ENCODE measurements at regions not wholly inside any gene's neighbourhood (a gene's known extent, or its start where the extent isn't known, plus 50 kb on each side); places are given as distances from the start of the nearest gene placed in this dataset.

- no peak for DNase-seq (ENCODE audit: low read depth)
These were observed 92.3 kb upstream of the PKDCC start for GRCh38 chr2:41955316-41956043.

DNA sequence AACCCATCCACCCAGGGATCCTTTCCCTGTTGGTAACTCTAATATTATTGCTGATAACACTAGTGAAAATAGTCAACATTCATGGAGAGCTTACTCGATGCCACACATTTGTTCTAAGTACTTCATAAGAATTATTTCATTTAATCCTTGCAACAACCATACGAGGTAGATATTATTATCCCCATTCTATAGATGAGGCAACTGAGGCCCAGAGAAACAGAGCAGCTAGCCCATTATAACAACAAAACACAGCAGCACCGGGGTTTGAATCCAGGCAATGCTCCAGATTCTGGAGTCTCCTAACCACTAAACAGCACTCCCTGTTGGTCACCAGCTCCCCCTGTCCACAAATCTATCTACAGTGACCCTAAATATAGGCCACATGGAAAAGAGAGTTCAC, 90.4 kb upstream of the PKDCC start:
- DNase-seq (ENCODE audit: low read depth): no peak

DNA sequence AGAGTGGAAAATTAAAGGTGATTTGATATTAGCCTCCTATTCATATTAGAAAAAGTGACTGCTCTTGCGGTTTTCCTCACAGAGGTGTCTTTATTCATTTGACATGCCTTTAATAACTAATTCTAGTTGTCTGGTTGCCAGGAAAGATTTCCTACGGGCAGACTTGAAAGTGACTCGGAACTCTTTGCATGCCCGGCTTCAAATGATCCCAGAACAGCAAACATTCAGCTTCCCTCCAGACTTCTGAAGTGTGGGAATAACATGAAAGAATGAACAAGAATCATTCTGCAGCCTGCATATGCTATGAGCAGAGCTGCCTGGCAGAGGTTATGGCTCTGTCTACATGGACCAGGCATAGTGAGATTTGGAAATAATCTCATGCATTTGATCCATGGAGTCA, 89.6 kb upstream of the PKDCC start:
- DNase-seq (ENCODE audit: low read depth): no peak

GRCh38 chr2:41958775-41959174, 89.0 kb upstream of the PKDCC start:
- no peak for DNase-seq (ENCODE audit: low read depth)

GRCh38 chr2:41959760-41960159, 88.1 kb upstream of the PKDCC start:
- no peak for DNase-seq (ENCODE audit: low read depth)

- no peak for DNase-seq (ENCODE audit: low read depth)
These were observed 84.7 kb upstream of the PKDCC start for GRCh38 chr2:41962922-41963622.

DNA sequence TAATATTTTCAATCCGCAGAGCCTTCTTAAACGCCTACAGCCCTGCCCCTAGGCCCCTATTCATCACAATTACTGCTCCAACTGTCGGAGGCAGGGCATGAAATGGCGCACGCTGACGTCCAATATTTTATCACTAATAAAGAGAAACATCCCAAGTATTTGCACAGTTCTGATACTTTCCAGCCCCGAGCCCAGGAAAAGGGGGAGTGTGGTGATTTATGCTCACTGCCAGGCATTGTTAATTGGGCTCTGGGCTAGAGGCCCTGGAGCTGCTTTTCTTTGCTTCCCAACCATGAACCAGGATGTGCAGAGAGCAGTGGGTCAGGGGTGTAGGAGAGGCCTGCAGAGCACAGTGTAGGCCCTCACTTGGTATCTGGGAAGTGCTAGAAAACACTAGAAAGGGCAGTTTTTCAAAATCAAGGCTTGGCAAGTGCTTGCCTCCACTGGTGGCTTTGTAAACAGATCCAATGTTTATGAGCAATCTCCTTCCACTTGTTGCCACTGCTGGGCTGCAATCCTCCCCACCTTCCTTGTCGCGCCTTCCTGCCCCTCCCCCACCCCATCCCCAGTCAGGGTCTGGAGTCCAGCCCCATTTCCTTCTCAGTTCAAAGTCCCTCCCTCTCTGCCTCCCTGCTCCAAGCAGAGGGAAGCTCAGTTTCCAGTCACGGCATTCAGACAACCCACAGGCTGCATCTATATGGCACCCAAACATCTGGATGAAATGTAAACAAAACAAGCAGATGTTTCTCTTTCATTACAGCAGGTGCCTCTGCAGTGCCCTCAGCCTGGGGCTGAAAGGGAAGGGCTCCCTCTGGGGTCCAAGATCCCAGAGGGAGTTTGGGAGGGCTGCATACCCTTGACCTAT, 83.9 kb upstream of the PKDCC start:
- peak; percentile 68 for DNase-seq (ENCODE audit: low read depth)

DNA sequence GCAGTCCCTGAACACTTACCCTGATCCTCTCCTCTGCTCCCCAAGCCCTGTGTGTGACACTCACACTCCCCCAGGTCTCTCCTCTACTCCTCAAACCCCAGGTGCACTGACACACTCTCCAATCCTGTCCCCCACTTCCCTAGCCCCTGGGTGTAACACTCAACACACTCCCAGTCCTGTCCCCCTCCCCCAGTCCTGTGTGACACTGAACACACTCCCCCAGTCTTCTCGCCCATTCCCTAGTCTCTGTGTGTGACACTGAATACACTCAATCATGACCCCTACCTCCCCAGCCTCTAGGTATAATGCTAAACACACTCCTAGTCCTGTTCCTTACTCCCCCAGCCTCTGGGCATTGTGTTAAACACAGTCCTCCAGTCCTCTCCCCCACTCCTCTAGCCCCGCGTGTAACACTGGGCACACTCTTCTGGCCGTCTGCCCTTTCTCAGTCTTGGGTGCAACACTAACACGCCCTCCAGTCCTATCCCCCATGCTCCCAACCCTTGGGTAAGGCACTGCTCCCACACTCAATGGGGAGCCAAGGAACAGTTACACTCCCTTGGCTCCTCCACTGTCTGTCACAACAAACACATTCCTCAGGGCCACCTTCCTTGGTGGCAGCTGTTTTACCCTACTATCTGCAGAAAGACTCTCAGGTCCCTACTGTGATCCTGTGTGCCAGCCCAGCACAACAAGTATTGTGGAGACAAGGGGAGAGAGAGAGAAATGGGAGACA, 82.5 kb upstream of the PKDCC start:
- DNase-seq (ENCODE audit: low read depth): no peak

DNA sequence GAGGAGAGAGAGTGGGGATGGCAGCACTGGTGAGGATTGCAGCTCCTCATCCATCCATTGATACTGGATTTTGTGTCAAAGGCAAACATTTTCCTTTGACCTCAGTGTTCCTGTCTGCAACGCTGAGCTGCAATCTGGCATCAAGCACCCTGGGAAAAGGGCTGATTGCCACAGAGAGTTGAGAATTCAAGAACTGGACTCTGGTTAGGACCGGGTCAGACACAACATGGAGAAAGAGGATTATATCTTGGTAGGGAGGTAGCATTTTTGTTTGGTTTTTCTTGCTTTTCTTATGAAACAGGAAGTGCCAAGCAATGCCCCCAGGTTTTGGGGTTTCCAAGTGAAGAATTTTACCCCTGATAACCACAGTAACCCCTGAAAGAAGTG, 81.9 kb upstream of the PKDCC start:
- peak; percentile 84 for DNase-seq (ENCODE audit: low read depth)

DNA sequence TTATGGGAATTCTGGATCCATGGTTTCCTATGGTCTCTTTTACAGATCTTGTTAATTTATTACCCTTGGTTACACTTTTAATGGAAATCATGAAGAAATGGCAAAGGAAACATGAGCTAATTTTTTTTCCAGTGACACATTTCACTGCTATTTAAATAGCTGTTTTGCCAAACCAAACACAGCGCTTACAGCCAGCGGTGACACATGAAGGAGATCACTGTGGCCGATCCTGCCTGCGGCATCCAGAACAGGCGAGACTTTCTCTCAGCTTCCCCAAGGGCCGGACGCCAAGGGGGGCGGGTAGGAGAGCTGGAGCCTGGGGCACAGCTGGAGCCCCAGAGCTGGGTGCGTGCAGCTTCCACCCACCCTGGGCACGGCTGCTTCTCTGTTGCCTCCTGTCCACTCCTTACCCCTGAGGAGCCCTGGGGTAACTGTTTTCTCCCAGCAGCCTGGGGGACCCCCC, 81.4 kb upstream of the PKDCC start:
- peak; percentile 95 for DNase-seq (ENCODE audit: low read depth)

DNA sequence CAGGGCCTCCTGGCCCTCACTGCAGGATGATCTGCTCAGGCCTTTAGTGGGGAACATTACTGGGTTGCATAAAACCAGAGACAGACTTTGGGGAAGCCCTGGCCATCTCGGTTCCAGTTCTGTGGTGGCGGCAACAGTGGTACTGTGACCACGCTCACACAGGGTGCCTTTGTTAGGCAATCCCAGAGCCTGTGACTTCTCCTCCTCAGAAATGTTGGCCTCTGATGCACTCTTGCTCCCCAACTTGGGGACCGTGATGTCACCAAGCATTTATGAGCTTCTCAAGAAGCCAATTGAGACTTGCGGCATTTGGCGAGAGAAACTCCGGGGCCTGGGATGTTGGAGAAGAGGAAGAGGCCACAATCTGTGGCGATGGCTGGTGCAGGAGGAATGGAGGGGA, 80.9 kb upstream of the PKDCC start:
- DNase-seq (ENCODE audit: low read depth): peak; percentile 41

DNA sequence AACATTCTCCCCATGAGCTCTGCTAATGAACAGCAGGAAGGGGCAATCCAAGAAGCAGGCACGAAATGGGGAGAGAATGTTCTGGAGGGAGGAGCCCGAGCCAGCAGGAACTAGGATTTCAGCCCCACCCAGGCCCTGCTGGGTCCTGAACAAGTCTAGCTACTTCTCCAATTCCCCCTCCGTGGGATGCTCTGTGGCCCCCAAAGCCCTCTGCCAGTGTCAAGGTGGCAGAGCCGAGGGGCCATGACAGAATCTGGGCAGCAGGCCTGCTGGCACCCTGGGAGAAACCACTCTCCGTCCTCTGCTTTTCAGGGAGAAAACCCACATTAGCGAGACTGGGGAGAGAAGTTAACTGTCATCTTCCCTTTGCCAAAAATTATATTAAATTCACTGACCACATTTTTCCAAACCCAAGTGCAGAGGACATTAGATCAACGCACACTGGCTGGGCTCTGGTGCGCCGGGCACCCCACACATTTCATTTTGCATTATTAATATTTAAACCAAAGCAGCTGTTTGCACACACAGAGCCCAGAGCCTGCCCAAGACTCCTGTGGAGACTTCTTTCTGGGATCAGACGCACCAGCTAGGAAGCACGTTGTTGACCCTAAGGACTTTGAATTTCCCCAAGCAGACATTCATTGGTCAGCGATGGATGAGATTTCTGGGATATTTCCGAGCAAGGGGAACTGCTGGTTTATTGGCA, 80.2 kb upstream of the PKDCC start:
- peak; percentile 27 for DNase-seq (ENCODE audit: low read depth)

DNA sequence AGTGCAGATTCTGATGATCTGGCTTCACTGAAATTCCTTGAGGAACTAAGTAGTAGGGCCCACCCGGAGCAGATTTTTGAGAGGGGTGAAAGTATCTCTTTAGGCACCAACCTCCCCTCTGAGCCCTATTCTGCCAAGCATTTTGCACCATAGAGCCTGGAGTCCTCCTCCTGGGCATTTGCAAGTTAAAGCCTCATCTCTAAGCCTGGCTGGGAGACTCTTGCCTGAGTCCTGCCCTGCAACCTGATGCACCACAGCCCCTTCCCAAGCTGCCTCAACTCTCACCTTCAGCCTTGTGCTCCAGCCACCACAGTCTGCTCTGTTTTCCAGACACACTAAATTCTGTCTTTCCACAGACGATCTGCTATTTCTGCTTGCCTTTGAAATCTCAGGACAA, 79.6 kb upstream of the PKDCC start:
- DNase-seq (ENCODE audit: low read depth): no peak

- DNase-seq (ENCODE audit: low read depth): no peak
These were observed 76.7 kb upstream of the PKDCC start for GRCh38 chr2:41970988-41971660.

GRCh38 chr2:41972179-41972578, 75.6 kb upstream of the PKDCC start:
- DNase-seq (ENCODE audit: low read depth): no peak

GRCh38 chr2:41972819-41973218, 75.0 kb upstream of the PKDCC start:
- DNase-seq (ENCODE audit: low read depth): no peak

DNA sequence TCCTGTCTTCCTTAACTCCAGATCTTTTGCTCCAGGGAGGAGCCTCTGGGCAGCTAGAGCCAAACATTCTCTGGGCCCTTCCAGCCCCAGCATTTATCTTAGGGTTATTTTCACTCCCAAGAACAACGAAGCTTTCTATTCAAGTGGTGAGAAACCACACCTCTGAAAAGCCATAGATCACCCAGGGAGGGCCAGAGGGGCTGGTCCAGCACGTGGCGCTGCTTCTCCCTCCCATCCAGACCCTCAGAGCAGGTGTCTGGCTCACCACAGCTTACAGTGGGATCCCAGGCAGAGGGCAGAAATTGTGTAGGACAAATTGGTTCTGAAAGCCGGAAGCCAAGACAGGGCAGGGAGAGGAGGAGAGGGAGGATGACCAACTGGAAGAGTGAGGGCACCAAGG, 74.0 kb upstream of the PKDCC start:
- DNase-seq (ENCODE audit: low read depth): no peak

DNA sequence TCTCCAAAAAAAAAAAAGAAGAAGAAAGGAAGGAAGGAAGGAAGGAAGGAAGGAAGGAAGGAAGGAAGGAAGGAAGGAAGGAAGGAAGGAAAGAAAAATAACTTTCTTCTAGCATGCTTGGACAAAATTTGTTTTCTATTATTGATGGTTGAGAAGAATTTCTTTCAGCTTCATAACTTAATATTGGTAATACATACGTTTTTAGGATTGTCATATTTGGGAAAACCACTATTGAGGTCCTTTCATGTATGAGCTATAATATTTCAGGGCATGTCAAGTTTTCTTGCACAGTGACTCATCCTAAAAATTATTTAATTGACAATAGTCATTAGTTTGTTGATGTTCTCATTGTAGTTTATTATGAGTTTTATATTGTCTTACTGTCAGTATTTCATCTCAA, 66.4 kb upstream of the PKDCC start:
- DNase-seq (ENCODE audit: low read depth): no peak

DNA sequence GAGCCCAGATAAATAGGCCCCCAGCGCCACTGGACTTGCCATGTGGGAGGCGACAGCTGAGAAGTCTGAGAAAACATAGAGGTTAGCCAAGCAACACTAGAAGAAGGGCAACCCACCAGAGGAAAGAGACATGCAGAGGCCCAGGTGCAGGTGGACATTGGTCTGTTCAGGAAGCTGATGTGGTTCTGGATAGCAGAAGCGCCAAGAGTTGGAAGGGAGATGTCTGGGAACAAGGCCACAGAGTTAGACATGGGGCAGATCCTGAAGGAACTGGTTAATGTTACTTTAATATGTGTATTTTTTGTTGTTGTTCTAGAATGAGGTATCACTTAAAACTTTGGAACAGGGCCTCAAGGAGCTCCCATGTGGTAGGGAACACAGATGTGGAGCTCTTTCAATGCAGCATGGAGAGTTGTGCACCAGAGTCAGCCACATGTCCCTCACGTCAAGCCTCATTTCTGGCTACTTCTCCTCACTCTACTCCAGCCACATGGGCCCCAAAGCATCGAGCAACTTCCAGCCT, 62.2 kb upstream of the PKDCC start:
- DNase-seq (ENCODE audit: low read depth): no peak

DNA sequence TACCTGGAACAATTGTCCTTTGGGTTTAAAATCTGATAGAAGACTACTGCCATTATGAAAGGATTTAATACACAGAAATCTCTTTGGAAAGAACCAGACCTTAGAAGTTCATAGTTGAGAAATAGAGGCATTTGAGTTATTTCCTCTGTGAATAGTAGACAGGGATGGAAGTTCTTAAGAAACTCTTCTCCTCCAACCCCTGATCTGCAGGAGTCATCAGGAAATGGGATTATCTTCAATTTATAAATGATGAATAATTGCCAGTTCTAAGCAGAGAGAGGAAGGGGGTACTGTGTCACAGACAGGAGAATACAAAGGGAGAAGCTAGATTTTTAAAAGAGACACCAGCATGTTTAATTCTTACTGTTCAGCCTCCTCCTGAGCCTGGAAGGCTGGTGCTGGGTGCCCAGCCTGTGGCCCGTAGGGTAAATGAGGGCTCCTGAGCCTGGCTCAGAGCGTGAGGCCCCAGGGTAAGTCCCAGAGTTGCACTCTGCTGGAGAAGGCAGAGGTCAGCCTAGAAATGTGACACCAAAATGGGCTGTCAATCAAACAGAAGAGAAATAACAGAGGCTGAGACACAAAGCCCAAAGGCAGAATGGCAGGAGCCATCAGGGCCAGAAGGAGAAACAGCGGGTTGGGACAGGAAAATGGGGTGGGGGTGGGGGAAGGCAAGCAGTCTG, 58.2 kb upstream of the PKDCC start:
- DNase-seq (ENCODE audit: low read depth): no peak

All from fibroblast of gingiva (primary cell).